ENCODE measurements at regions not wholly inside any gene's neighbourhood (a gene's known extent, or its start where the extent isn't known, plus 50 kb on each side); places are given as distances from the start of the nearest gene placed in this dataset.
A peak's percentile ranks its signal among the peaks of the same experiment; 100 is the strongest.

DNA sequence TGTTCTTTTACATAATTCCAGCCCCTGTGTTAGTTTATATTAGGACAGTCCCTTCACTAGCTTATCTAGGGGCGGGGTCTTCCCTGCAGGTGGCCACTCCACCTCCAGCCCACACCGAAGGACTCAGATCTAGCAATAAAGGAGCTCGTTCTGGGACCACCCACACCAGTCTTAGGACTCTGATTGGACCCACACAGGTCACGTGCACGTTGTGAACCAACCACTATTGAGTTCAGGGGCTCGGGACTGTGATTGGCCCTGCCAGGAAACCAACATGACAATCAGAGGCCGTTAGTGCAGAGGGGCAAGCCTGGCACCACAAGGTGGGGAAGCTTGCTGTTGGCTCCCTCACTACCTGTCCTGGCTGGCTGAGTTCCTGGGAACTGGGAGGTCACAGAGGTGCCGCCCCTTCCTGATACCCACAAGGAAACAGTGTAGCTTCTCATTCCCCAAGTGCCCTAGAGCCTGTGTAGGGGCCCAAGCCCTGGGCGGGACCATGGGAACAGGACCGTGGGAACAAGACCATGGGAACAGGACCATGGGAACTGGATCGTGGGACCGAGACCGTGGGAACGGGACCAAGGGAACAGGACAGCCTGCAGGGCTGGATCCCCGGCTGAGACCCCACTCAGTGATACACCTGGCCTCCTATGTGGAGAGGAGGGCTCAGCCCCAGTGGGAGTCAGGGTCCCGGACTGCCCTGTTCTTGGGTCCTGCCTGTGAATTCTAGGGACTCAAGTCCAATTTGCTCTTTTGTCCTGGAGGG, 297.8 kb downstream of the ADGRD1 start:
- no peak overlapping the region for H3K4me3 ChIP-seq
- CTCF ChIA-PET (ENCODE audit: low intra/inter-chr PET ratio), result no interaction called here
- intact Hi-C loops (cut with micrococcal nuclease) (no loop called here), in situ Hi-C loops (cut with MboI) (no loop called here)
- H3K27ac ChIP-seq (ENCODE audit: extremely low read depth, low read depth, low read length), result no peak overlapping the region
- H4K20me1 ChIP-seq (replicated peaks; ENCODE audit: control insufficient read depth, insufficient read depth, low read length), result no peaks in the 10 kb centered on the region
- peak overlapping the region; percentile 53 for H2AFZ ChIP-seq (ENCODE audit: low read depth, low read length)
- WGBS (ENCODE audit: insufficient coverage, low coverage, missing lambda C conversion rate), result 34% methylated on average over 13 of the region's 16 CpGs
- POLR2A ChIA-PET, result interaction anchor here (0.6 kb wide), 1 partner anchor 373 kb away, joined by 3 read pairs; no protein-coding TSS in a partner anchor
- peaks cover 0 to 9% of the 10 kb centered on the region in 2 experiments; a peak in 2 of 5 replicates for H3K27me3 ChIP-seq (ENCODE audit: control insufficient read depth in 2 of 2, insufficient read depth in 2 of 2, low read length in 2 of 2)
- ATAC-seq, result peak; percentile 83
- no peak overlapping the region; the same call in 1 of the 2 replicates for H3K4me2 ChIP-seq (ENCODE audit: insufficient read depth, low read length)
- H3K9me1 ChIP-seq (ENCODE audit: control insufficient read depth, insufficient read depth, low read length), result no peaks in the 10 kb centered on the region
- no peaks in the 10 kb centered on the region for H3K36me3 ChIP-seq (ENCODE audit: control insufficient read depth, insufficient read depth, low read length)
- no peak for FAIRE-seq
- H3K9ac ChIP-seq (ENCODE audit: insufficient read depth in 1 of 2, low read depth in 2 of 2, low read length in 2 of 2), result no peak overlapping the region; a peak in 1 of 4 replicates
- BruUV-seq (replicated peaks), result no TSS peak
- no peaks in the 10 kb centered on the region for H3K9me3 ChIP-seq (replicated peaks; ENCODE audit: control insufficient read depth, insufficient read depth, low read depth, low read length)
- peak; percentile 30 to 67 (median 50) for DNase-seq (ENCODE audit: extremely low read depth in 1 of 4, low spot score in 3 of 4)
- peaks cover 0 to 7% of the 10 kb centered on the region in 2 experiments; a peak in 2 of 5 replicates for H3K4me1 ChIP-seq (replicated peaks in 1 of 2; ENCODE audit: control insufficient read depth in 2 of 2, insufficient read depth in 2 of 2, low read length in 2 of 2)
- H3K79me2 ChIP-seq (ENCODE audit: control insufficient read depth, insufficient read depth, low read length), result no peaks in the 10 kb centered on the region
- TF ChIP-seq ZNF133 (CRISPR knock-in tag; IDR thresholded peaks at IDR 0.05) (no peak), RAD51 (IDR thresholded peaks at IDR 0.05; ENCODE audit: borderline replicate concordance, low read depth) (peak; percentile 75), ZKSCAN3 (CRISPR knock-in tag; IDR thresholded peaks at IDR 0.05) (no peak), HDGF (IDR thresholded peaks at IDR 0.05) (no peak), MXI1 (IDR thresholded peaks at IDR 0.05; ENCODE audit: low read depth, low read length) (no peak), NFYB (IDR thresholded peaks at IDR 0.05; ENCODE audit: extremely low read depth, insufficient read length) (peak; percentile 54), USF1 (CRISPR knock-in tag; IDR thresholded peaks at IDR 0.05) (peak; percentile 89)
- TF ChIP-seq, protein P1, sequence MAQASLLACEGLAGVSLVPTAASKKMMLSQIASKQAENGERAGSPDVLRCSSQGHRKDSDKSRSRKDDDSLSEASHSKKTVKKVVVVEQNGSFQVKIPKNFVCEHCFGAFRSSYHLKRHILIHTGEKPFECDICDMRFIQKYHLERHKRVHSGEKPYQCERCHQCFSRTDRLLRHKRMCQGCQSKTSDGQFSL (CRISPR knock-in tag; IDR thresholded peaks at IDR 0.05), result no peak
- TF ChIP-seq, protein P1 (tag; IDR thresholded peaks at IDR 0.05), result no peak
- TF ChIP-seq, protein P2, sequence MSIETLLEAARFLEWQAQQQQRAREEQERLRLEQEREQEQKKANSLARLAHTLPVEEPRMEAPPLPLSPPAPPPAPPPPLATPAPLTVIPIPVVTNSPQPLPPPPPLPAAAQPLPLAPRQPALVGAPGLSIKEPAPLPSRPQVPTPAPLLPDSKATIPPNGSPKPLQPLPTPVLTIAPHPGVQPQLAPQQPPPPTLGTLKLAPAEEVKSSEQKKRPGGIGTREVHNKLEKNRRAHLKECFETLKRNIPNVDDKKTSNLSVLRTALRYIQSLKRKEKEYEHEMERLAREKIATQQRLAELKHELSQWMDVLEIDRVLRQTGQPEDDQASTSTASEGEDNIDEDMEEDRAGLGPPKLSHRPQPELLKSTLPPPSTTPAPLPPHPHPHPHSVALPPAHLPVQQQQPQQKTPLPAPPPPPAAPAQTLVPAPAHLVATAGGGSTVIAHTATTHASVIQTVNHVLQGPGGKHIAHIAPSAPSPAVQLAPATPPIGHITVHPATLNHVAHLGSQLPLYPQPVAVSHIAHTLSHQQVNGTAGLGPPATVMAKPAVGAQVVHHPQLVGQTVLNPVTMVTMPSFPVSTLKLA (conservative IDR thresholded peaks at IDR 0.05), result no peak
- TF ChIP-seq, protein P3, sequence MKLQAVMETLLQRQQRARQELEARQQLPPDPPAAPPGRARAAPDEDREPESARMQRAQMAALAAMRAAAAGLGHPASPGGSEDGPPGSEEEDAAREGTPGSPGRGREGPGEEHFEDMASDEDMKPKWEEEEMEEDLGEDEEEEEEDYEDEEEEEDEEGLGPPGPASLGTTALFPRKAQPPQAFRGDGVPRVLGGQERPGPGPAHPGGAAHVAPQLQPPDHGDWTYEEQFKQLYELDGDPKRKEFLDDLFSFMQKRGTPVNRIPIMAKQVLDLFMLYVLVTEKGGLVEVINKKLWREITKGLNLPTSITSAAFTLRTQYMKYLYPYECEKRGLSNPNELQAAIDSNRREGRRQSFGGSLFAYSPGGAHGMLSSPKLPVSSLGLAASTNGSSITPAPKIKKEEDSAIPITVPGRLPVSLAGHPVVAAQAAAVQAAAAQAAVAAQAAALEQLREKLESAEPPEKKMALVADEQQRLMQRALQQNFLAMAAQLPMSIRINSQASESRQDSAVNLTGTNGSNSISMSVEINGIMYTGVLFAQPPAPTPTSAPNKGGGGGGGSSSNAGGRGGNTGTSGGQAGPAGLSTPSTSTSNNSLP (IDR thresholded peaks at IDR 0.05; ENCODE audit: borderline replicate concordance, low read depth, low read length), result no peak
- TF ChIP-seq, protein P4, sequence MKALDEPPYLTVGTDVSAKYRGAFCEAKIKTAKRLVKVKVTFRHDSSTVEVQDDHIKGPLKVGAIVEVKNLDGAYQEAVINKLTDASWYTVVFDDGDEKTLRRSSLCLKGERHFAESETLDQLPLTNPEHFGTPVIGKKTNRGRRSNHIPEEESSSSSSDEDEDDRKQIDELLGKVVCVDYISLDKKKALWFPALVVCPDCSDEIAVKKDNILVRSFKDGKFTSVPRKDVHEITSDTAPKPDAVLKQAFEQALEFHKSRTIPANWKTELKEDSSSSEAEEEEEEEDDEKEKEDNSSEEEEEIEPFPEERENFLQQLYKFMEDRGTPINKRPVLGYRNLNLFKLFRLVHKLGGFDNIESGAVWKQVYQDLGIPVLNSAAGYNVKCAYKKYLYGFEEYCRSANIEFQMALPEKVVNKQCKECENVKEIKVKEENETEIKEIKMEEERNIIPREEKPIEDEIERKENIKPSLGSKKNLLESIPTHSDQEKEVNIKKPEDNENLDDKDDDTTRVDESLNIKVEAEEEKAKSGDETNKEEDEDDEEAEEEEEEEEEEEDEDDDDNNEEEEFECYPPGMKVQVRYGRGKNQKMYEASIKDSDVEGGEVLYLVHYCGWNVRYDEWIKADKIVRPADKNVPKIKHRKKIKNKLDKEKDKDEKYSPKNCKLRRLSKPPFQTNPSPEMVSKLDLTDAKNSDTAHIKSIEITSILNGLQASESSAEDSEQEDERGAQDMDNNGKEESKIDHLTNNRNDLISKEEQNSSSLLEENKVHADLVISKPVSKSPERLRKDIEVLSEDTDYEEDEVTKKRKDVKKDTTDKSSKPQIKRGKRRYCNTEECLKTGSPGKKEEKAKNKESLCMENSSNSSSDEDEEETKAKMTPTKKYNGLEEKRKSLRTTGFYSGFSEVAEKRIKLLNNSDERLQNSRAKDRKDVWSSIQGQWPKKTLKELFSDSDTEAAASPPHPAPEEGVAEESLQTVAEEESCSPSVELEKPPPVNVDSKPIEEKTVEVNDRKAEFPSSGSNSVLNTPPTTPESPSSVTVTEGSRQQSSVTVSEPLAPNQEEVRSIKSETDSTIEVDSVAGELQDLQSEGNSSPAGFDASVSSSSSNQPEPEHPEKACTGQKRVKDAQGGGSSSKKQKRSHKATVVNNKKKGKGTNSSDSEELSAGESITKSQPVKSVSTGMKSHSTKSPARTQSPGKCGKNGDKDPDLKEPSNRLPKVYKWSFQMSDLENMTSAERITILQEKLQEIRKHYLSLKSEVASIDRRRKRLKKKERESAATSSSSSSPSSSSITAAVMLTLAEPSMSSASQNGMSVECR (CRISPR knock-in tag; IDR thresholded peaks at IDR 0.05), result no peak
